Neural progenitor cell (in vitro differentiated cells): ENCODE measurements at regions not wholly inside any gene's neighbourhood (a gene's known extent, or its start where the extent isn't known, plus 50 kb on each side); places are given as distances from the start of the nearest gene placed in this dataset.

Source experiments
- DNase-seq: peaks from one replicate; pipeline ENCODE4 v3.0.0-alpha.2; 2016; ENCODE audit warnings: low spot score
- H2AFZ ChIP-seq: fragments of 200-600 bp; sonication (generic); replicated peaks from 2 replicates; pipeline ENCODE4 v1.6.1; 2016; ENCODE audit warnings: antibody characterized with exemption
- H3F3A ChIP-seq: fragments of 200-600 bp; sonication (generic); 2 replicates; pipeline ENCODE4 v1.6.1; 2016; ENCODE audit warnings: antibody characterized with exemption, low read depth
- H3K27ac ChIP-seq: fragments of 200-600 bp; sonication (generic); 2 replicates; pipeline ENCODE4 v1.5.1; 2016; ENCODE audit warnings: mild to moderate bottlenecking
- H3K27me3 ChIP-seq: fragments of 200-600 bp; sonication (generic); 2 replicates; pipeline ENCODE4 v1.6.1; 2016; ENCODE audit warnings: mild to moderate bottlenecking, moderate library complexity
- H3K36me3 ChIP-seq: fragments of 200-600 bp; sonication (generic); 2 replicates; pipeline ENCODE4 v1.5.1; 2016
- H3K4me1 ChIP-seq: fragments of 200-600 bp; sonication (generic); 2 replicates; pipeline ENCODE4 v1.6.1; 2016; ENCODE audit warnings: mixed run types
- H3K4me2 ChIP-seq: fragments of 200-600 bp; sonication (generic); 2 replicates; pipeline ENCODE4 v1.6.1; 2016
- H3K4me3 ChIP-seq: fragments of 200-600 bp; sonication (generic); 2 replicates; pipeline ENCODE4 v1.5.1; 2016
- H3K79me2 ChIP-seq: fragments of 200-600 bp; sonication (generic); 2 replicates; pipeline ENCODE4 v1.6.1; 2016; ENCODE audit warnings: low read depth
- H3K9ac ChIP-seq: fragments of 200-600 bp; sonication (generic); 2 replicates; pipeline ENCODE4 v1.6.1; 2016
- H3K9me3 ChIP-seq: fragments of 200-600 bp; sonication (generic); 2 replicates; pipeline ENCODE4 v1.5.1; 2016; ENCODE audit warnings: low read depth
- H4K20me1 ChIP-seq: fragments of 200-600 bp; sonication (generic); 2 replicates; pipeline ENCODE4 v1.6.1; 2016; ENCODE audit warnings: low read depth
- H3K27ac Mint-ChIP-seq: 3 replicates; pipeline ENCODE4 v1.8.0; 2021; ENCODE audit warnings: mixed read lengths
- H3K27me3 Mint-ChIP-seq: 2 replicates; pipeline ENCODE4 v1.8.0; 2022; ENCODE audit warnings: low read depth, mild to moderate bottlenecking, inconsistent platforms, moderate library complexity, mixed read lengths; ENCODE audit not compliant: insufficient read depth
- H3K36me3 Mint-ChIP-seq: 3 replicates; pipeline ENCODE4 v1.8.0; 2021; ENCODE audit warnings: mixed read lengths
- H3K4me1 Mint-ChIP-seq: 3 replicates; pipeline ENCODE4 v1.8.0; 2021; ENCODE audit warnings: mixed read lengths
- H3K4me3 Mint-ChIP-seq: 3 replicates; pipeline ENCODE4 v1.8.0; 2021; ENCODE audit warnings: mild to moderate bottlenecking, moderate library complexity, mixed read lengths
- H3K9me3 Mint-ChIP-seq: 3 replicates; pipeline ENCODE4 v1.8.0; 2020; ENCODE audit warnings: mixed read lengths
- EZH2 ChIP-seq: fragments of 200-600 bp; sonication (generic); IDR thresholded peaks from 2 replicates; pipeline ENCODE4 v1.6.1; 2017; ENCODE audit warnings: antibody characterized with exemption, mild to moderate bottlenecking, moderate library complexity
- EZH2phosphoT487 ChIP-seq: fragments of 200-600 bp; sonication (generic); IDR thresholded peaks from 2 replicates; pipeline ENCODE4 v1.6.1; 2017; ENCODE audit warnings: antibody characterized with exemption
- TF ChIP-seq, protein P1 (sequence below): fragments of 200-600 bp; sonication (generic); IDR thresholded peaks from 2 replicates; pipeline ENCODE4 v1.5.1; 2017; ENCODE audit warnings: antibody characterized with exemption, mild to moderate bottlenecking

GRCh38 chr16:35295856-35296255 is 1836.4 kb downstream of the TP53TG3F start:
- Mint-ChIP-seq H3K36me3 (no peaks in the 10 kb centered on the region), H3K27ac (no peak overlapping the region), H3K27me3 (no peaks in the 10 kb centered on the region), H3K4me1 (no peaks in the 10 kb centered on the region), H3K9me3 (peaks cover 35% of the 10 kb centered on the region), H3K4me3 (no peak overlapping the region)
- no peaks in the 10 kb centered on the region for H3K36me3 ChIP-seq
- TF ChIP-seq, protein P1, sequence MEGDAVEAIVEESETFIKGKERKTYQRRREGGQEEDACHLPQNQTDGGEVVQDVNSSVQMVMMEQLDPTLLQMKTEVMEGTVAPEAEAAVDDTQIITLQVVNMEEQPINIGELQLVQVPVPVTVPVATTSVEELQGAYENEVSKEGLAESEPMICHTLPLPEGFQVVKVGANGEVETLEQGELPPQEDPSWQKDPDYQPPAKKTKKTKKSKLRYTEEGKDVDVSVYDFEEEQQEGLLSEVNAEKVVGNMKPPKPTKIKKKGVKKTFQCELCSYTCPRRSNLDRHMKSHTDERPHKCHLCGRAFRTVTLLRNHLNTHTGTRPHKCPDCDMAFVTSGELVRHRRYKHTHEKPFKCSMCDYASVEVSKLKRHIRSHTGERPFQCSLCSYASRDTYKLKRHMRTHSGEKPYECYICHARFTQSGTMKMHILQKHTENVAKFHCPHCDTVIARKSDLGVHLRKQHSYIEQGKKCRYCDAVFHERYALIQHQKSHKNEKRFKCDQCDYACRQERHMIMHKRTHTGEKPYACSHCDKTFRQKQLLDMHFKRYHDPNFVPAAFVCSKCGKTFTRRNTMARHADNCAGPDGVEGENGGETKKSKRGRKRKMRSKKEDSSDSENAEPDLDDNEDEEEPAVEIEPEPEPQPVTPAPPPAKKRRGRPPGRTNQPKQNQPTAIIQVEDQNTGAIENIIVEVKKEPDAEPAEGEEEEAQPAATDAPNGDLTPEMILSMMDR: no peak
- H3K79me2 ChIP-seq: no peaks in the 10 kb centered on the region
- no peak for DNase-seq
- H2AFZ ChIP-seq: no peak overlapping the region
- peaks cover 4% of the 10 kb centered on the region for H3K9me3 ChIP-seq
- H3F3A ChIP-seq: no peaks in the 10 kb centered on the region
- no peak overlapping the region for H3K4me2 ChIP-seq
- H3K4me1 ChIP-seq: no peaks in the 10 kb centered on the region
- no peaks in the 10 kb centered on the region for H4K20me1 ChIP-seq
- no peak overlapping the region for H3K27ac ChIP-seq
- H3K9ac ChIP-seq: no peak overlapping the region
- H3K27me3 ChIP-seq: no peaks in the 10 kb centered on the region
- H3K4me3 ChIP-seq: no peak overlapping the region

- H3K27me3 Mint-ChIP-seq: no peaks in the 10 kb centered on the region
- peaks cover 36% of the 10 kb centered on the region for H3K9me3 Mint-ChIP-seq
- TF ChIP-seq EZH2 (no peak), EZH2phosphoT487 (no peak)
- TF ChIP-seq, protein P1: no peak
- no peak overlapping the region for H3K9ac ChIP-seq
- H3K4me1 Mint-ChIP-seq: no peaks in the 10 kb centered on the region
- H3K4me3 Mint-ChIP-seq: no peak overlapping the region
- no peak overlapping the region for H3K27ac ChIP-seq
- H3K79me2 ChIP-seq: no peaks in the 10 kb centered on the region
- H3K36me3 ChIP-seq: no peaks in the 10 kb centered on the region
- H3K27me3 ChIP-seq: no peaks in the 10 kb centered on the region
- DNase-seq: no peak
- H3K36me3 Mint-ChIP-seq: no peaks in the 10 kb centered on the region
- no peak overlapping the region for H3K4me3 ChIP-seq
- H3K27ac Mint-ChIP-seq: no peak overlapping the region
- H2AFZ ChIP-seq: no peak overlapping the region
- H3K4me1 ChIP-seq: no peaks in the 10 kb centered on the region
- no peak overlapping the region for H3K4me2 ChIP-seq
- peaks cover 2% of the 10 kb centered on the region for H3K9me3 ChIP-seq
- no peaks in the 10 kb centered on the region for H4K20me1 ChIP-seq
- H3F3A ChIP-seq: no peaks in the 10 kb centered on the region
Measured at GRCh38 chr16:35296962-35297653, 1837.7 kb downstream of the TP53TG3F start.

DNA sequence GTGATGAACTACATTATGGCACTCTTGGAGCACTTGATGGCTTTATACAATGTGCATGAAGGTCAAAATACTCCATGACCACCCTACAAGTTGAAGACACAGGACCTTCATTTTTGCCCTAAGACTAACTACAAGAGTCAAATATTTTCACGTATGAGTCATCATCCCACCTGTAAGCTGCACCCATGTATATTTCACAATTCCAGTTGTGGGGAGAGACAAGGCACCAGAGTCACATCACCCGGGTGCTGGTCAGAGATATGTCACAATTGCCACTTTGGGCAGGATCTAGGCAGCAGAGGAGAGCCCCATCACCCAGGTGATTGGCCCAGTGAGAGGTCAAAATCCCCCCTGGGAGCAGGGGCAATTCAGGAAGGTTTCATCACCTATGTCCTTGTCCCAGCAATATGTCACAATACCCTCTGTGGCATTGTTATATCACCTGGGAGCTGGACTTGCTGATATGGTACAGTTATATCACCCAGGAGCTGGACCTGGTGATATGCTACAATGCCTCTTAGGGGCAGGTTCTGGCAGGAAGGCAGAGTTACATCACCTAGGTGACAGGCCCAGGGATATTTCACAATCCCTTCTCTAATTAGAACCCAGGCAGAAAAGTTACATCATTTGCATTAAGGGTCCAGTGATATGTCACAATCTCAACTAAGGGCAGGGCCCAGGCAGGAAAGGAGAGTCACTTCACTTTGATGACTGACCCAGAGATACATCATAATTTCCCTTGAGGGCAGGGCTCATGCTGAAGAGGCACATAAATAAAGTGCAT is 1839.2 kb downstream of the TP53TG3F start:
- no peaks in the 10 kb centered on the region for H3K9me3 ChIP-seq
- H3K9me3 Mint-ChIP-seq: peaks cover 32% of the 10 kb centered on the region

More for the DNA sequence above, 1839.2 kb downstream of the TP53TG3F start:
- no peak overlapping the region for H3K4me2 ChIP-seq
- H3K27me3 Mint-ChIP-seq: no peaks in the 10 kb centered on the region
- no peaks in the 10 kb centered on the region for H4K20me1 ChIP-seq
- no peaks in the 10 kb centered on the region for H3K79me2 ChIP-seq
- no peaks in the 10 kb centered on the region for H3K36me3 ChIP-seq
- no peak overlapping the region for H3K4me3 ChIP-seq
- no peaks in the 10 kb centered on the region for H3F3A ChIP-seq
- no peaks in the 10 kb centered on the region for H3K27me3 ChIP-seq
- no peak overlapping the region for H3K9ac ChIP-seq
- H3K36me3 Mint-ChIP-seq: no peaks in the 10 kb centered on the region
- no peak overlapping the region for H3K27ac Mint-ChIP-seq
- no peaks in the 10 kb centered on the region for H3K4me1 Mint-ChIP-seq
- H2AFZ ChIP-seq: no peak overlapping the region
- no peak overlapping the region for H3K27ac ChIP-seq
- TF ChIP-seq EZH2phosphoT487: no peak
- TF ChIP-seq, protein P1: no peak
- TF ChIP-seq EZH2: no peak
- H3K4me1 ChIP-seq: no peaks in the 10 kb centered on the region
- no peak overlapping the region for H3K4me3 Mint-ChIP-seq
- no peak for DNase-seq
